ENCODE measurements at regions not wholly inside any gene's neighbourhood (a gene's known extent, or its start where the extent isn't known, plus 50 kb on each side); places are given as distances from the start of the nearest gene placed in this dataset.

GRCh38 chr13:21823949-21824348, 153.1 kb downstream of the FGF9 start:
- no peak for TF ChIP-seq CTCF (conservative IDR thresholded peaks at IDR 0.05)
- TF ChIP-seq EZH2 (IDR thresholded peaks at IDR 0.05; ENCODE audit: low read depth), result no peak
